CD4-positive, alpha-beta T cell treated with Interferon alpha-2 for 1 hour (primary cell): ENCODE measurements at regions not wholly inside any gene's neighbourhood (a gene's known extent, or its start where the extent isn't known, plus 50 kb on each side); places are given as distances from the start of the nearest gene placed in this dataset.
"Not testable (repeated sequence)": the region's sequence is repeated elsewhere in the genome, so short reads cannot be mapped to it uniquely, and the experiment has no call there.

Experiments used
- DNase-seq, 2 donors: peaks; one replicate each; pipeline ENCODE4 v3.0.0-alpha.2; 2020 to 2022

DNA sequence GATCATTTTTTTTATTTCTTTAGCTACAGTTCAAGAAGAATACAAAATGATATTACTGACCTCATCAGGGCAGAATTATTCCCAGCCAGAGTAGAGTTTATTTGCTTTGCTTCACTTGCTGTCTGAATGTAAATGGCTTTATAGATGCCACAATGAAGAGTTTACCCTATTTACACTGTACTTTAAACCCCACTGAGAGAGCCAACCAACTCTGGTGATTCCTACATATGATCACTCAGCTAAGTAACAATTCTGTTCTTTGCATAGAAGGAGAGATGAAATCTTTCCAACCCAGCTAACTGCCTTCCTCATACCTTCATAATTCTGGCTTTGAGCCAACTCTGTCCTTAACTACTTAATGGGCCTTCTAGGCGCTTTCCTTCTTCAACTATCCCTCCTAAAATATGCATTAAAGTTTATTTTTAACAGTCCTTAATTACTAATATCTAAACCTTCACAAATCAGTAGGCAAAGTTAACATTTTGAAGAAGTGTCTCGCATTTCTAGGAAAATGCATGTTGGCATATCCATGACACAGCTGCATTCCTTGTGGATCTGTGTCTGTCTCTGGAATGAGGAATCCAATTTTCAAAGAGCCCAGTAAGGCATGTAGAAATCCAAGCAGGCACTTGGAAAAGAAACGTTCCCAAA, 284.8 kb upstream of the GRAMD2B start:
- DNase-seq = no peak

DNA sequence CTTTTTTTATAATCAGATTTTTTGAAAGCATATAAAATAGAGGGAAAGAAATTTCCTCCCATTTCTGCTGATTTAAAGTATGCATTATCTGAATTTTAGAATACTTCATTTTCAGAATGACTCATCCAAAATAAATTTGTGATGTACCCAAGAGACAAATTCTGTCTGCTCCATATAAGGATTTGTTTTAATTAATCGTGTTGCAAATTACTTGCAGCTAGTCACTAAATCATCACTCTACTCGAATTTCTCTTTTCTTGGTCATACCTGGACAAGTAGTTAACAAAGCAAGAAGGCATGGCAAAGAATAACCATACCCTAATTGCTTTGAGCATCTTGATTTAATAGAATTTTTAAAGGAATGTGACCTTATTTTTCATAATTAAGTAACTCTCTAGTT, 284.1 kb upstream of the GRAMD2B start:
- no peak for DNase-seq

DNA sequence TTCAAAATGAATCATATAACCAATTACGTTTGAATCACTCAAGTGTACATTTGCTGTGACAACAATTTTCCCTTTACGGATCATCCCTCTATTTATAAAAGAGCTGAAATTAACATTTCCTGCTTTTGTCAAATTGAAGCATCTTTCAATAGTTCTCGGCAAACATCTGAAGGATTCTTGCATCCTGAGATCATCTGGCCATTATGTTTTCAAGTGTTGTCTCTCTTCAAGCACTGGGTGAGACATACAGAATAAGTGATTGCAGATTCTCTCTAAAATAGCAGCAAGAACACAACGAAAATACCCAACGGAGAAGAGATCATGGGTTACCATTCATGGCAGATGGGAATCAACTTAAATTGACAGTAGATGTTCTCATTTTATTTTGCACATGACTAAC, 283.4 kb upstream of the GRAMD2B start:
- DNase-seq = no peak

DNA sequence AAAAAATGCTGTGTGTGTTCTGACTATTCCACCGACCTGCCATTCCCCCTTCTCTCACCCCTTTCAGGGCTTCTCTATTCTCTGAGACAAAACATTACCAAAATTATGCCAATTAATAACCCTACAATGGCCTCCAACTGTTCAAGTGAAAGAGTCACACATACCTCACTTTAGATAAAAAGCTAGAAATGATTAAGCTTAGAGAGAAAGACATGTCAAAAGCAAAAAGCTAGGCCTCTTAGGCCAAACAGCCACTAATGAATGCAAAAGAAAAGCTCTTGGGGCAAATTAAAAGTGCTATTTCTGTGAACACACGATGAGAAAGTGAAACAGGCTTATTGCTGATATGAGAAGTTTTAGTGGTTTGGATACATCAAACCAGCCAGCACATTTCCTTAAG, 279.6 kb upstream of the GRAMD2B start:
- DNase-seq = no peak

DNA sequence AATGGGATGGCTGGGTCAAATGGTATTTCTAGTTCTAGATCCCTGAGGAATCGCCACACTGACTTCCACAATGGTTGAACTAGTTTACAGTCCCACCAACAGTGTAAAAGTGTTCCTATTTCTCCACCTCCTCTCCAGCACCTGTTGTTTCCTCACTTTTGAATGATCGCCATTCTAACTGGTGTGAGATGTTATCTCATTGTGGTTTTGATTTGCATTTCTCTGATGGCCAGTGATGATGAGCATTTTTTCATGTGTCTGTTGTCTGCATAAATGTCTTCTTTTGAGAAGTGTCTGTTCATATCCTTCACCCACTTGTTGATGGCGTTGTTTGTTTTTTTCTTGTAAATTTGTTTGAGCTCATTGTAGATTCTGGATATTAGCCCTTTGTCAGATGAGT, 272.9 kb upstream of the GRAMD2B start:
- DNase-seq = not testable (repeated sequence)

DNA sequence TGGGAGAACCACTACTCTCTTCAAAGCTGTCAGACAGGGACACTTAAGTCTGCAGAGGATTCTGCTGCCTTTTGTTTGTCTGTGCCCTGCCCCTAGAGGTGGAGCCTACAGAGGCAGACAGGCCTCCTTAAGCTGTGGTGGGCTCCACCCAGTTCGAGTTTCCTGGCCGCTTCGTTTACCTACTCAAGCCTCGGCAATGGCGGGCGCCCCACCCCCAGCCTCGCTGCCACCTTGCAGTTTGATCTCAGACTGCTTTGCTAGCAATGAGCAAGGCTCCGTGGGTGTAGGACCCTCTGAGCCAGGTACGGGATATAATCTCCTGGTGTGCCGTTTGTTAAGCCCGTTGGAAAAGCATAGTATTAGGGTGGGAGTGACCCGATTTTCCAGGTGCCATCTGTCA, 267.9 kb upstream of the GRAMD2B start:
- not testable (repeated sequence) for DNase-seq

DNA sequence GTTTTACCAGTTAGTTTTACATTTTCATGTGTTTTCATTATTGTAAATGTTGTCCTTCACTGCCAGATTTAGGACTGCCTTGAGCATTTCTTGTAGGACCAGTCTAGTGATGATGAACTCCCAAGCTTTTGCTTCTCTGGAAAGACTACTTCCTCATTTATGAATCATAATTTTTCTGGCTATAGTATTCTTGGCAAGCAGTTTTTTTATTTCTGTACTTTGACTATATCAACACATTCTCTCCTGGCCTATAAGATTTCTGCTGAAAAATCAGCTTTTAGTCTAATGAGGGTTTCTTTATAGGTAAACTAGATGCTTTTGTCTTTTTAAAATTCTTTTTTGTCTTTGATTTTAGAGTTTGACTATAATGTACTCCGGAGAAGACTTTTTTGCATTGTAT, 256.8 kb upstream of the GRAMD2B start:
- DNase-seq = no peak

DNA sequence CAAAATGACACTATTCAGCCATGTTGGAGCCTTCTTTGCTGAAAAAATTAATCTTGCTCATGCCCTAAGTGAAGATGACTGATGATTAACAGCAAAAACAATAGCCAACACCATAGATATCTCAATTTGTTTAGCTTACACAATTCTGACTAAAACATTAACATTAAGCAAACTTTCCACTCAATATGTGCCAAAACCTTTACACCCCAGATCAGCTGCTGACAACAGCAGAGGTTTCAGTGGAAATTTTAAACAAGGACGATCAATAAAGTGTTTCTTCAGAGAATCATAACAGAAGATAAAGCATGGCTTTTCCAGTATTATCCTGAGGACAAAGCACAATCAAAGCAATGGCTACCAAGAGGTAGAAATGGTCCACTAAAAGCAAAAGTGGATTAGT, 254.4 kb upstream of the GRAMD2B start:
- DNase-seq = no peak

DNA sequence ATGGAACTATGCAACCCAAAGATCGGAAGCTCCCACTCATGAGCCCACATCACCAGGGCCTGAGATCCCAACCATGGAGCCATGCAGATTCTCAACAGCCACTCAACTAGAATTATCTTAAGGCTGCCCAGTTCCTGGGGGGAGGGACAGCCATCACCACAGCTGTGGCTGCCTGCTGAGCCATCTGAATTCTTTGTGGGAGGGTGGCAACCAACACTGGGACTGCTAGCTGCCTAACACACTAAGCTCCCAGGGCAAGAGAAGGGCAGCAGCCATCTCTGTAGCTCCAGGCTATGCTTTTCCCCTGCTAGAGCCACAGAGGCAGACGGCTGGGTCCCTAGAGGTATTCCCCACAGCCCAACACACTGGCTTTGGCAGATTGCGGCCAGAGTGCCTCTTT, 251.3 kb upstream of the GRAMD2B start:
- DNase-seq = no peak

DNA sequence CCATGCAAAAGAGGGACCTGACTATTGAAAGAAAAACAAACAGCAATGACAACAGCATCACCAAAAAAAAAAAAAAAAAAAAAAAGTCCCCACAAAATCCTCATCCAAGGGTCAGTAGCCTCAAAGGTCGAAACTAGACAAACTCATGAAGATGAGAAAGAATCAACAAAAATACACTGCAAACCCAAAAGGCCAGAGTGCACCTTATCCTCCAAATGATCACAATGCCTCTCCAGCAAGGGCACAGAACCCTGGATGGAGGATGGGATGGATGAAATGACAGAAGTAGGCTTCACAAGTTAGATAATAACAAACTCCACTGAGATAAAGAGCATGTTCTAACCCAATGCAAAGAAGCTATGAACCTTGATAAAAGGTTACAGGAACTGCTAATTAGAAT, 250.4 kb upstream of the GRAMD2B start:
- no peak for DNase-seq

DNA sequence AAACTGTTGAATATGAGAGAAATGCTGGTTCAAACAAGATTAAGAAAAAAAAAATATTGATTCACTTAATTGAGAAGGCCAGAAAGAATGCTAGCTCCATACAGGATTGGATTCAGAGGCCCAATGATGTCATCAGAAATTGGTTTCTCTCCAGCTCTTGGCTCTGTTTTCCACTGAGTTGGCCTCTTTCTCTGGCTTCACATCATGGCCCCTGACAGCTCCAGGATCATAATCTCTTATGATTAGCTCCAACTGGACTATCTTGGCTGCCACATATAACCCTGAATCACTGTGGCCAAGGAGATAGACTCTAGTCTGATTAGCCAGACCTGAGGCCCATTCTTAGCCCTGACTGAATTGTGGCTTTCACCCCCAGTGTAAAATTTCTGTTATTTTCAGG, 244.7 kb upstream of the GRAMD2B start:
- DNase-seq = no peak

DNA sequence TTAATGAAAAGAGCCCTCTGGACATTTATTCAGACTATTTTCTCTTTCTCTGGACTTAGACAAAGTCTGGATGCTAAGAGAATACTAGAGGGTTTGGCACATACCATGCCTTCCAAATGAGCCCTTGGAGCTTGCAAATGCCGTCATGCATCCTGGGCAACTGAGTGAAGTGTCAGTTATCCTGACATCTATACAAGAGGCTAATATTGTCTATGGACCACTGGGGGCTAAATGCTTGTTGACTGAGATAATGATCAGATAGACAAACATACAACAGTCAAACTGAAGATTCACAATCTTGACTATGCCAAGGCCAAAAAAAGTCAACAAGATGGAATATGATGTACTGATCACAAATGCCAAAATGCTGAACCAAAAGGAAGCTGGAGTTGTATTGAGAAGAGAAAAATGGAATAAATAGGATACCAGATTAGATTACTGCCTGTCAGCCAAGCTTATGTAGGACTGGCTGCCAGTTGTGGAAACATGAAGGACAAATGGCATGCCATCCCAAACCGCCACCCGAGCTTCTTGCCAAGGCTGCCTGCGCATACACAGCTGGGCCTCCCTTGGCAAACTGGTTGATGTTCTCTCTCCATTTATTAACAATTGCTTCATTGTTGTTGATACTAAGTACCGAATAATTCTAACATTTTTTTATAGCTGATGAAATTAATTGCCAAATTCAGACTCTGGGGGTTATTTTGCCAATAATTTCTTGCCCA, 240.1 kb upstream of the GRAMD2B start:
- no peak for DNase-seq

DNA sequence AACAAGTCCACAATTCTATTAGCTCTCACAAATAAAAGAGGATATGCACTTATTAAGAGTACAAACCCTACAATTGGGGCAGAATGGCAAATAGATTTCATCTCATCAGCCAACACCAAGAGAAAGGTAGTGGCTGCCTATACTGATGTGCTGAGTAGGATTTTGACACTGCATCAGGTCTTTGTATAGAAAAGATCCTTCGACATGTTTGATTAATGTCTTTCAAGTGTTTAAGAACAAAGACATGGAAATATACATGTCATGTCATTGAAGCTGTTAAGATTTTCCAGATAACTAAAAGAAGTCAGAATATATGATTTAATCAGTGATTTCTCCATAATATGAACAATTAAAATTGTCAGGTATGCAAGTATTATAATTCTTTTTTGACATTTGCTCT, 238.7 kb upstream of the GRAMD2B start:
- DNase-seq = no peak

DNA sequence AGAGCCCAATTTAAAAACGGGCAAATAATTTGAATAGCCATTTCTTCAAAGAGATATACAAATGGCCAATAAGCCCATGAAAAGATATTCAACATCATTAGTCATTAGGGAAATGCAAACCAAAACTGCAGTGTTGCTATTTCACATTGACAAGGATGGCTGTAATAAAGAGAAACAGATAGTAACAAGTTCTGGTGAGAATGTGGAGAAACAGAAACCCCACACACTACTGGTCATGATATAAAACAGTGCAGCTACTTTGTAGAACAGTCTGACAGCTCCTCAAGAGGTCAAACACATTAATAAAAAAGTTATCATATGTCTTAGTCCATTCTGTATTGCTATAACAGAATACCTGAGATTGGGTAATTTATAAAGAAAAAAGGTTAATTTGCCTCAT, 237.0 kb upstream of the GRAMD2B start:
- DNase-seq = no peak

DNA sequence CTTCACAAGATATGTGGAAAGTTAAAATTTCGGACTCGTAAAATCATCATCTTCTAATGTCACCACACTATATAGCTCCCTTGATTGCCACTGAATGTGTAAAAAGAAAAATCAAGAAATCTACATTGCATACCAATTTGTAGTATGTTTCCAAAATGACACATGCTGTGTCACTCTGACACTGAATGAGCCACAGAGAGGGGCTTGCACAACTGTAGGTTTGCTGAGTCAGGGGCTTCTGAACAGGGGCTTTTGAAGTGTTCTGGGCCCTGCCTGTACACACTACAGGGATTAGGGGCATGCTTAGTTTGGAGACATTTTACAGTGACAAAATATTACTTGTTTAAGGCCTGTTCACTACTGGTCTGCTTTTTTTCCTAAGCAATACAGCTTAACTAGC, 234.4 kb upstream of the GRAMD2B start:
- DNase-seq = no peak

DNA sequence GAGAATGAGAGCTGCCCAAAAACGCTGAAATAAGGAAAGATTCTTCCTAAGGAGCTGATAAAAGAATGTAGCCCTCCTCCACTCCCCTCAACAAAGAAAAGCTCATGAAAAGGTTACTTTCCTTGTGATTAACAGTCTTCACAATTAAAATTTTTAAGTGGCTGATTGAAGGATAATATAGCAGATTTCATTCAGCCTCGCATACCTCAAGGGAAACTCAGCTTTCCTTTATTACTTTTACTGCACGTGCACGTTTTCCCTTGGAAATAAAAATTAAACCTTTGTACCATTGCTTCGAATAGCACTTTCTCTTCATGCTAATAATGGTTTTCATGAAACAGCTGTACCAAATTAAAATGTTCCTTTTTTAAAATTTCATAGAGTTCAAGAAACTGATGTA, 234.0 kb upstream of the GRAMD2B start:
- DNase-seq = no peak

DNA sequence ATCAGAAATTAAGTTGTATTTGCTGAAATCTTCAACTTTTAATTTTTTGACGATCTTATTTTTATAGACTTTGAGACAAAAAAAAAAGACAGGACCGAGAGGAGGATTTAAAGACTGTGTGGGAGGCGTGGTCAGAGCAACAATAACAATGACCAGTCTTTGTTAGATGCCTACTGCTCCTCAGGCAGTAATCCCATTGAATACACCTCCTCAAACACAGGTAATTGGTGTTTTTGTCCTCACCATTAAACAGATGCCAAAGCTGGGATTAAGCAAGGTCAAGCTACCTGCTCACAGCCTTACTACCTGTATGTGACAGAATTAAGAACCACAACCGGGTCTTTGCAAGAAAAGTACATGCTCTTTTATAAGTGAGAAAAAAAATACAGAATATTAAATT, 233.3 kb upstream of the GRAMD2B start:
- DNase-seq = no peak

DNA sequence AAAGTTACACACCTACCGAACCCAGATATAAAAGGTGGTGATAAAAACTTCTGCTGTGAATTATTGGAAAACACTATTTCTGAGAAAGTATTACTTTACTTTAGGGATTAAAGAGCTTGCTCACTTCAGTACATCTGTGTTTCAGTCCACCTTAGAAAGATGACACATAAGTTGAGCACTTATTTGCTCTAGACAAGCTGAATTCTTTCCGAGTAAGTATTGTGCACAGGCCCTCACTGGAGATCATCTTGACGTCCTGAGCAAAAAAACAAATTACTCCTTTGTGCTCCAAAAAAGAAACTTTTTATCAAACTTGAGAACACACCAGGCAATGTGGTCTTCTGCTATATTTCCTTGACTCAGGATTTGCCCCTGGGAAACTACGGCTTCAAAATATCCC, 231.0 kb upstream of the GRAMD2B start:
- DNase-seq = no peak

DNA sequence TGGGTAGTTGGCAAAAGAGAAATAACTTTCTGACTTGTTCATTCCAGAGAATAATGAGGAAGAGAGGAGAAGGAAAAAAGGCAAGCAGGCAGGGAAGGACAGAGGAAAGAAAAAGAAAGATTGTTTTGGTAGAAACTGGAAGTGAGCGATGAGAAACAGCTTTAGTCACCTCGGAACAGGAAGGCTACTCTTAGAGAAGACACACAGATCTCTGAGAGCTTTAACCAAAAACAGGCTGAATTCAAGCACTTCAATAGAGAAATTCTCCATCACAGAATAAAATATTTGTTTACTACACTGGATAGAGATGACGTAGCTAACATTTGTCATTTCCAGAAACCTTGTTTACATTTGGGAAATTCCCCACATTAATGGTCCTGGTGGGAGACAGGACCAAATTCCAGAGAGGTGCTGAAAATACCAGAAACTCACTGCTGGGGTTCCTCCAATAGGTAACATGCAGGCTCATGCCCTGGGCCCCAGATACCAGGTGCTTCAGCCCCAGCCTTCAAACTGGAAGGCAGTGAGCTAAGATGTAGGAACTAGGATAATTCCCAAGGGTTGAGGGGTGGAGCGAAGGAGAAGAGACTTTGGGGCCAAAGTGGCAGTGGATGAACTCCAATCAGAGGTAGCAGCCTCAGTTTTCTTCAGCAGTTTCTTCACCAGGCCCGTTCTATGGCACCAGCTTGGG, 227.7 kb upstream of the GRAMD2B start:
- no peak for DNase-seq

DNA sequence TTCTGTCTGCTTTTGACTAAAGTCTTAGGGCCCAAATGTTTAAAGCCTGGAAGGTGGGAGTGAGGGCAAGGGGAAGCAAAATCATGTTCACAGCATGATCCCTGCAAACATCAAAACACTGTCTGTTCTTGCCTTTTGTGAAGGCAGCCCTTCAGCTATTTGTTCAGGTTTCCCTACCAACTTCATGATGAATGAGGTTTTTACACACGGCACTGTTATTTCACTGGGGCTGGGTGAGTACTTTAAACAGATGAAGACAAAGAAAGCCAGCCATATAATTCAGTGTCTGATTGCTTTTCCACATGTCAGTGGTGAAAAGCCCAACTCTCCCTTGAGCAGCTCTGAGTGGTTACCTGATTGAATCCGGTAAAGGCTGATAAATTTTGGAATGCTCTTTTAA, 224.7 kb upstream of the GRAMD2B start:
- DNase-seq = no peak

DNA sequence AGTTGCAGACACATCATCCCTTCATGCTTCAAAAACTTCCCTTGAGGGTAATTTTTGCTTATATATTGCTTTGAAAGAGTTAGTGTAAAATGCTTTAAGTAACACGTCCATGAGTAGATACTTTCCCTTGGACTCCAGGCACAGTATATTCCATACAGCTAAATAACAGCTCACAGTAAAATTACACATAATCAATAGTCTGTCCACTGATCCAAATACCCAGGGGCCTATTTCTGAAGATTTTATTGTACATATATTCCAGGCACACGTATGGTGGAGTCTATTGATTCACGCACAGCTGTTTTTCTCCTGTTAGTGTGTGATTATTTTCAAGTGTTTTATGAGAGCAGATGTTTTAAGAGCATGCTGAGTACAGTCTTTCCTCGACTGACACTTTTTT, 223.7 kb upstream of the GRAMD2B start:
- DNase-seq = no peak

DNA sequence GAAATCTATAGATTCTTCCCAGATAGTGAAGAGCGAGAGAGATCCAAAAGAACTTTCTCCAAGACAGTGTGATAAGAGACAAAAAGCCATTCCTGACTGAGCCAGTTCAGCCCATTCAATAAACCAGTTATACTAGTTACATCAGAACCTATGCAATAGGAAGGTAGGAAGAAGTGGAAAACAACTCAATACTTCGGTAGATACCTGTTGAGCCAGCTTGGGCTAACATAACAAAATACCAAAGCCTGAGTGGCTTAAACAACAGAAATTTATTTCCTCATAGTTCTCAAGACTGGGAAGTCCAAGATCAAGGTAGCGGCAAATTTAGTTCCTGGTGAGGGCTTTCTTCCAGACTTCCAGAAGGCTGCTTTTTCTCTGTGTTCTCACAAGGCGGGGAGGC, 214.5 kb upstream of the GRAMD2B start:
- DNase-seq = no peak

DNA sequence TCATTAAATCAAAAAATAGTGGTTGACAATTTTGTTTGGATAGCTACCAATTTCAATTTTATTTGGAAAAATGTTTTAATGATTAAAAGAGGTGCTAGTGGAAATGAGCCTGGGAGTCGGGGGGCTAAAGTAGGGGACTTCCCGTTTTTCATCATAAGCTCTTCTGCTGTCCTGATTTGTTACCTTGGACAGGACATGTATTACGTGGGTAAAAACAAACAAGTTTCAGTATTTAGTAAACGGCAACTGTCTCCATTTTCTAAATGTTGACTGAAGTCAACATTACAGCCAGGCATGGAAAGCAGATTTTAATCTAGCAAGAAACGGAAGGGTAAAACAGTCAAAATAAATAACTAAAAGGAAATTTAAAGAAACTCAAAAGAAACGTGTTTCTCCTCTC, 212.3 kb upstream of the GRAMD2B start:
- no peak for DNase-seq

DNA sequence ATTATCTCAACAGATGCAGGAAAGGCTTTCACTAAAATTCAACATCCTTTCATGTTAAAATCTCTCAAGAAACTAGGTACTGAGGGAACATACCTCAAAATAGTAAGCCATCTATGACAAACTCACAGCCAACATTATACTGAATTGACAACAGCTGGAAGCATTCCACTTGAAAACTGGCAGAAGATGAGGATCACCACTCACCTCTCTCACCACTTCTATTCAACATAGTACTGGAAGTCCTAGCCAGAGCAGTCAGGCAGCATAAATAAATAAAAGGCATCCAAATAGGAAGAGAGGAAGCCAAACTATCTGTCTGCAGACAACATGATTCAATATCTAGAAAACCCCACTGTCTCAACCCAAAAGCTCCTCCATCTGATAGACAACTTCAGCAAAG, 203.6 kb upstream of the GRAMD2B start:
- no peak for DNase-seq

DNA sequence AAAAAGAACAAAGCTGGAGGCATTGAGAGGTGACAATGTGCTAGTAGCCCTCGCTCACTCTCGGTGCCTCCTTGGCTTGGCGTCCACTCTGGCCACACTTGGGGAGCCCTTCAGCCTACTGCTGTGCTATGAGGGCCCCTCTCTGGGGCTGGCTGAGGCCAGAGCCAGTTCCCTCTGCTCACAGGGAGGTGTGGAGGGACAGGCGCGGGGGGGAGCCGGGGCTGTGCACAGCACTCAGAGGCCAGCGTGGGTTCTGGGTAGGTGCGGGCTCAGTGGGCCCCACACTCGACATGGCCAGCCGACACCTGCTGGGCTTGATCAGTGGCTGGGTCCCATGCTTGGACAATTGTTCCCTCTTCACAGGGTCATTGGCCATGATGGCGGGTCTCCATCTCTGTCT, 202.5 kb upstream of the GRAMD2B start:
- no peak for DNase-seq
